Right ventricle myocardium superior (tissue), 1 donor: ENCODE measurements at regions not wholly inside any gene's neighbourhood (a gene's known extent, or its start where the extent isn't known, plus 50 kb on each side); places are given as distances from the start of the nearest gene placed in this dataset.

Experiments
- ATAC-seq: fragments of 200-7000 bp; cut with Tn5 transposase; one replicate; pipeline ENCODE4 v1.9.1; 2020; ENCODE audit warnings: mild to moderate bottlenecking; ENCODE audit not compliant: poor library complexity
- DNase-seq: peaks from one replicate; pipeline ENCODE4 v3.0.0-alpha.2; 2020
- intact Hi-C: fragments of 100-400 bp; cut with DNase I; formaldehyde crosslinking; loops from one replicate; pipeline ENCODE4 v1.11.2; 2022
- donor health status: DM: no; HTN: yes; CAD: no; lungs with severe emphysema.

DNA sequence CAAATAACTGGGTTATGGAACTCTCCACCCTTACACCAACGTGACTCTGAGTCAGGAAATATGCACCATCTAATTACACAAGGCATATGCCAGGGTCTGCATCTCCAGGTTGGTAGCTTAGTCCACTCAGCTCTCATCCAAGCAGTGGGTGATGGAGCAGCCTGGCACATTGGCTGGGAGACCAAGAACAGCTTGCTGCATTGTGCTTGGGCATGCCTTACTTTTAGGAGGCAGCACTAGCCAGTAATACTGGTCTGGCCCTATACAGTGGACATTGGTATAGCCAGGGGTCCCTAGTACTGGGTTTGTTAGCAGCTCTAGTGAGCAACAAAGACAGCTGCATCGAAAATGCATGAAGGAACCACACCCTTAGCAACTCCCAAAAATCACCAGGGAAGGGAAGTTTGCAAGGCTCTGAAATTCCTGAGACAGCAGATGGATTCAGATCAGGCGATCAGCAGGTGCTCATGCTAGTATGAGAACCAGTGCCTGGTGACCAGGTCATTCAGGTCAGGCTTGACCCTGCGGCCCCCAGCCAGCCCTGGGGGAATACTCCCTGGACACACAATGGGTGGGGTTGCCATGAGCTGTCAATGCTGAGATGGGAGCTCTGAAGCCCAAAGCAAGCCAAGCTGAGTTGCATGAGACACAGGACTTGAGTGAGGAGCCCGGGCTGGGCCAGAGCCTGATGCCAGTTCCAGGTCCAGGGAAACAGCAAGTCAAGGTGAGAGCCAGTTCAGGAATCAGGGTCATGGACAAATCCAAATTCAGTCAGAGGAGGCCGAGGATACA, 217.9 kb upstream of the ZMIZ1 start:
- no peak for ATAC-seq
- intact Hi-C loops, result no loop called here
- DNase-seq, result no peak

DNA sequence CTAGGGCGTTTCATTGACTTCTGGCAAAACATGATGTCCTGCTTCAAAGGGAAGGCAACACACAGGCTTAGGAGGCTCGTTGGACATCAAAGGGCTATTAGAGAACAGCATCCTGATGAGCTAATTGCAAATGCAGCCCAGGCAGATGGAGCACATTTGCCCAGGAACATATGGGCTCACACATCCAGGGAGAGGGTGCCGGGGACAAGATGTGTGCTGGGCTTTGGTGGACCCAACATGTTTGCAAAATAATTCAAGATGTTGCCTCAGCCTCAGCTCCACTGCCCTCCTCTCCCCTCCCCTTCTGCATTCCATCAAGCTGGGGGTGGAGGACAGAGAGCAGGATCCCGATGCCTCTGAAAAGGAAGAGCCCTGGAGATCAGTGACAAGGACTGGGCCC, 217.1 kb upstream of the ZMIZ1 start:
- no peak for DNase-seq
- no peak for ATAC-seq
- intact Hi-C loops, result no loop called here

DNA sequence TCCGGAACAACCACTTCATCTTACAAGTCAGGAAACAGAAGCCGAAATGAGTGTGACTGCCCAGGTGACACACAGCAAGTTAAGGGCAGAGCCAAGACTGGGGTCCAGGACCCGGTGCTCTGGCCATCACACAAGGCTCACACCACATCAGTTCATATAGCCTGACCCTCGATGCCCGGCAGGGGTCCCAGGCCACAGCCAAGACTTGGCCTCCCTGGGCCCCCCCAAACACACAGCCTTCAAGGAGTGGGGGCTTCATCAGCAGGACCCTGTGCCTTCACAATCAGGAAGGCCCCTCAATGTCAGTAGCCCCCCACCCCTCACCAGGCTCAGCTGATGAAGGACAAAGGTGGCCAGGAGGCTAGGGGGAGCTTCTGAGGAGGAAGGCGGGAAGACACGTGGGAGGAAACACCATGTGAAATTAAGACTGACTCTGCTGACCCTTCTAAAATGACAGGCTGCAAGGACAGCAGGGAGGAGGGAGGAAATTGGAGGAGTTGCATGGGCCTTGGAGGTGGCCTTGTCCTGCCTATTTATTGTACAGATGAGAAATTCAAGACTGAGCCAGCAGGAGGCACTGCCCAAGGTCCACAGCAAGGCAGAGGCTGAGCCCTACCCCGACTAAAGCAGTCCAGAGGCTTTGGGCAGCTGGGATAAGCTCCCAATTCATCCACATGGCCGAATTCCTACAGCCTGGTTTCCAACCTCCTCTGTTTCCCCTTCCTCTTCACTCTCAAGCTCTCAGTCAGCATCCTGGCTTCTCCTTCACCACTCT, 216.1 kb upstream of the ZMIZ1 start:
- no peak for ATAC-seq
- intact Hi-C loops, result no loop called here

DNA sequence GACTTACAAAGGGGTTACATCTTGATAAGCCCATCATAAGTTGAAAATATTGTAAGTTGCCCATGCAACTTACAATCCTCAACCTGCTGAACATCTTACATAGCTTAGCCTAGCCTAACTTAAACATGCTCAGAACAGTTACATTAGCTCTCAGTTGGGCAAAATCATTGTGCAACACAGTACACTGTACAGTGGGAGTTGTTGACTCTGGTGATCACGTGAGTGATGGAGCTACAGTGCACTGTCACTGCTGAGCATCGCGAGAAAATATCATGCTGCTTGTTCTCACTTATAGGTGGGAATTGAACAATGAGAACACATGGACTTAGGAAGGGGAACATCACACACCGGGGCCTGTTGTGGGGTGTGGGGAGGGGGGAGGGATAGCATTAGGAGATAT, 214.9 kb upstream of the ZMIZ1 start:
- DNase-seq (no peak), ATAC-seq (no peak)
- intact Hi-C loops, result no loop called here

More for the DNA sequence above, 216.1 kb upstream of the ZMIZ1 start:
- no peak for DNase-seq

DNA sequence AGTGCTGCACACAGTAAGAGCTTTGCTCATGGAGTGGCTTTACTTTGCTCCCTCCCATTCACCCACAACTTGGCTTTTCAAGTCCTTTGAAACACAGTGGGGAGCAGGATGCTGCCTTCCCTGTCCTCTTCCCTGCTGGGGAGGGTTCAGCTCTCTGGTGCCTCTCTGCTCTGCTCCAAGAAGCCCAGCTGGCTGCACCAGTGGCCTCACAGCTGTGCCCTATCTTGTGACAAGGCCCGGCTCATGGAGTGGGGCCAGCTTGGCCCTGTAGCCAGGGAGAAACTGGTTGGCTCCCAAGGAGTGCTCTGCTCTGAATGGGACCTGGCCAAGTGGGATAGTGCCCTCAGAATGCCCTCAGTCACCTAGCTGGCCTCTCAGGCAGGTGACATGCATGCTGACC, 212.3 kb upstream of the ZMIZ1 start:
- intact Hi-C loops, result no loop called here
- ATAC-seq (peak; percentile 98), DNase-seq (peak; percentile 92)

DNA sequence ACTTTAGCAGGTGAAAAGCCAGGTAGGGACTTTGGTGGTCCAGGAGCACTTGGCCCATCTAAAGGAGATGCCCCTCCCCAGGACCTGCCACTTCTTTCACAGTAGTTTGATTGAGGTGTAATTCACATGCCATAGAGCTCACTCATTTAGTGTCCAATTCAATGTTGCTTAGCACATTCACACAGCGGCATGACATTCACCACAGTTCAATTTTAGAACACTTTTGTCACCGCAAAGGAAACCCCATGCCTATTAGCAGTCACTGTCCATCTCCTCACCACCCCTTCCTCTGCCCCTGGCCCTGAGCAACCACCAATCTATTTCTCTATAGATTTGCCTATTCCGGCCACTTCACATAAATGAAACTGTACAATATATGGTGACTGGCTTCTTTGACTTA, 211.6 kb upstream of the ZMIZ1 start:
- DNase-seq (no peak), ATAC-seq (no peak)
- intact Hi-C loops, result no loop called here

DNA sequence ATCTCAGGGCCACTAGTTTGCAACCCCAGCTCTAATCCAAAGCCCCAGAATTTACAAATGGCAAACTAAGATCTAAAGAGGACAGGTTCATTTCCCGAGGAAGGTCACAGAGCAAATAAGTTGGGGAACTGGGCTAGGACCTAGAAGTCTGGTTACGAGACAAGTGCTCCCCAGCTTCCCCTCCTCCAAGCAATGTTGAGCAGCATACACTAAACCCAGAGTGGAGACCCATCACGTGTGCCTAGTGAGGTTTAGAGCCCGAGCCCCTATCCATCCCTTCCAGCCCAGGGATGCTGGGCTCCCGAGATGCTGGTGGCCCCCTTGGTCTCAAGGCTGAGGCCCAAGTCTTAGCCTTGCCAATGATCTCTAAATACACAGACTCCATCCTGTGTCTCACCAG, 209.5 kb upstream of the ZMIZ1 start:
- ATAC-seq, result no peak
- intact Hi-C loops, result no loop called here

DNA sequence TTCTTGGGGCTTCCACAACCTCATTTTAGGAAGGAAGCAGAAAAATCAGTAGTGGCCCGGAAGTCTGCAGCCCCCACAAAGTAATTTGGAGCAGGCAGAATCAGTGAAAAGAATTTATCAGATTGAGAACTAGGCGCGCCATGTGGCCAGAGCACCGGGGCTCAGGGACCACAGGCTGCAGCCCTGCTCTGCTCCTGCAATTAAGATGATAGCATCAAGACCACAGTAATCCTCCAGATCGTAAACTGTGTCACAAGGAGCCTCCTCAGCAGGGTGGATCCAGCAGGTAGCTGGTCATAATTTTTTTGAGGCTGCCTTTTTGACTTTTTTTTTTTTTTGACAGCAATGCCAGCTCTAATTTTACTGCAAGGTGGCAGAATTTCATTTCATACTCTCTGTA, 209.0 kb upstream of the ZMIZ1 start:
- DNase-seq (no peak), ATAC-seq (no peak)
- intact Hi-C loops, result no loop called here

More for the DNA sequence above, 209.5 kb upstream of the ZMIZ1 start:
- DNase-seq, result no peak

DNA sequence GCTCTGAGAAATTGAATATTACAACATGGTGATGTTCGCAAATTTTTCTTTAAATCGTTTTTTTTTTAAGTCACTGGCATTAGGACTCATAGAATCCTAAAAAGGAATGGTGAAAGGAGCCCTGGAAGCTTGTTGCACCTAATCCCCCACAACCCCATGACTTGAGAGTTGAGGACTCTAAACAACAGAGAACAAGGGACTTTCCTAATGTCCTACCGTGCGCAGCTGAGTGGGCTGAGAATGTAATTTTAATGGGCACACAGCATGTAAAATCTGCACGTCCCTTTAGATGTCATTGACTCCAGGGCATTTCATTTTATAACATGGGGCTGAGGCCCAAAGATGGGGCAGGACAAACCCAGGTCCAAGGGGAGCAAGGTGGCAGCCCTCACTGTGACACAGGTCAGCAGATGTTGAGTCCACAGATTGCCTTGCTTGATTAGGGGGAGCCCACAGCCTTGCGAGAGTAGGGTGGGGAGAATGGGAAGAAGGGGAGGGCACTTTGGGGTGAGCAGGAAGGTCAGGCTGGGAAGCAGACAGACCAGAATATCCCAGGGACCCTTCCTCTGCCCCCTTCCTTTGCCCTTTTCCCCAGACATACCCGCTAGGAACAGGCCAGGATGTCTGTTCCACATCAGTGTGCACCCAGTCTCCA, 208.4 kb upstream of the ZMIZ1 start:
- intact Hi-C loops, result no loop called here
- DNase-seq, result no peak

DNA sequence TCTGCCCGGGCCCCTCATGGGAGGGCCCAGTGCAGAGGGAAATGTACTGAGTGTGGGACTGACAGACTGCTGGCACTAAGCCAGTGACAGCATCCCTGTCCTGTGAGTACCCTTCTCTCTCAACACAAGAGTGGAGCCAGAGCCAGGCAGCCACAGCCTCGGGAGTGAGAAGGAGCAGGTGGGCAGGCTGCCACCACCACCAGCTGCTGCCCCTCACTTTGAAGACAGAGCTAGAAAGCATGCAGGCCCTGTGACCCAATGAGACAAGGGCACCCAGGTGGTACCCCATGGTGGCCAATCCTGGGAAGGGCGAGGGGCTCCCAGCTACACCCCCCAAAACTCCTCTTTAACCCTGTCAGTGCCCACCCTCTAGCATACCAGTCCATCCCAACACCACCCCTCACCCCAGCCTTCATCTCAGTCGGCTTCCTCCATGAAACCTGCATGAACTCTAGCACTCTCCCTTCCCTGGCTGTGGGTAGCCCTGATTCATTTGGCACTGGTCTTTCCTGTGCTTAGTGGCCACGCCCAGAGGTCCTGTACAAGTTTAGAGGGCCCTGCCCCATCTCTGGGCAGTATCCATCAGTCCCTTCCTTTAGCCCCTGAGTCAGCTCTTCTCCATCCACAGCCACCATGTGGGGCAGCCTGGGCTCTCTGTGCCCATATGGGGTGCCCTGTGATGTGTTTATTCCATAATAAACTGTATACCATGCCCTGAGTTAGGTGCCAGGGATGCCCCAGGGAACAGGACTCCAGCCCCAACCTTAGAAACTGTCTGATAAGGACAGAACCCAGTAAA, 207.0 kb upstream of the ZMIZ1 start:
- DNase-seq (no peak), ATAC-seq (no peak)
- intact Hi-C loops, result no loop called here

More for the DNA sequence above, 208.4 kb upstream of the ZMIZ1 start:
- ATAC-seq, result no peak

DNA sequence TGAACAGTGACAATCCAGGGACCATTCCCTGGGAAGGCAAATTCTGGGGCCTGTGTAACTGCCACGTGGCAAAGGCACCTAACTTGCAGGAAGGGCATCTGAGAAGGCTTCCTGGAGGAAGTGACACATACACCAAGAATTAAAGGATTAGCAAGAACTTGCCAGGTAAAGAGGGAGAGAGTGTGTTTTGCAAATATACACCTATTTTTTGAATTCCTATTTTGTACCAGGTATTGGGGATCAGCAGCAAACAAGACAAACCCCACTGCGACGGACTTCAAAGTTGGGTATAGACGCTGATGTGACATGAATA, 206.5 kb upstream of the ZMIZ1 start:
- ATAC-seq (no peak), DNase-seq (no peak)
- intact Hi-C loops, result no loop called here

DNA sequence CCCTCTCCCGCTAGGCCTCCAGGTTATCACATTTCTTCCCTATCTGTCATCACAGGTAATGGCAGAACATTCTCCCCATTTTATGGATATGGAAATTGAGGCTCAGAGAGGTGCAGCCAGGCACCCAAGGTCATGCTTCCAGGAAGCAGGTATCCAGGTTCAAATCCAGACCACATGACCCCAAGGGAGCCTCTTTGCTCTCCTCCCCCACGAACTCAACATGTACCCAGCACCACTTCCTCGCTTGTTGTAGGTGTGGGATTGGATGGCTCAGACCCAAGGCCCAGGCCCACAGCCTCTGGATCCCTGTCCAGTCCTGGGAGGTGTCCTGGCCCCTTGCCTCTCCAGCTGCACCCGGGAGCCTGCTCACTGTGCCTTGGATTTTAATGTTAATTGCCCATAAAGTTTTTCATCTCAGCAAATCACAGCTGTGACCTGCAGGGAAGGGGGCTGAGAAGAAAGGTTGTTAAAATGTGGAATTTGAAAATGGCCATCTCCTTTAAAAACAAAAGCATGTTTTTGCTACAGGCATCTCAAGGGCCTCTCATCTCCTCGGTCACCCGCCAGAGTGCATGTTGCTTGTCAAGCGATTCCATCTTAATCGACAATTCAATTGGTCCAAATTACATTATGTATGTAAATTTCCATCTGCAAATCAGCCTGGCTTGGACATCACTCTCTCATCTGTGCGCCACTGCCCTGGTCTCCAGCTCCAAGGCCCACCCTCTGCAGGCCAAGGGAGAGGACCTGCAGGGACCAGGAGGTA, 205.4 kb upstream of the ZMIZ1 start:
- ATAC-seq (no peak), DNase-seq (no peak)
- intact Hi-C loops, result no loop called here

DNA sequence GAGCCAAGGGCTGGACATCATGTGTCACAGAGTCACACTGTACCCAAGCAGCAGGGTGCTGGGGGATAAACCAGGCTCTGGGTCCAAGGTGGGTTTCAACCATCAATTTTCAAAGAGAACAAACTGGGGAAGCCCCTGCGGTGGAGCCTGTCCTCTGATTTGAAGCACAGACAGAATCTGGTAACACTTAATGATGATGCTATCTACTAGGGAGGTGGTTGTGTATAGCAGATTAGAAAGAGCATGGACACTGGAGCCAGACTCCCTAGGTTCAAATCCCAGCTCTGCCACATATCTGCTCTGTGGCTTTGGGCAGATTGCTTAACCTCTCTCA, 204.9 kb upstream of the ZMIZ1 start:
- DNase-seq, result no peak
- intact Hi-C loops, result no loop called here
- no peak for ATAC-seq

DNA sequence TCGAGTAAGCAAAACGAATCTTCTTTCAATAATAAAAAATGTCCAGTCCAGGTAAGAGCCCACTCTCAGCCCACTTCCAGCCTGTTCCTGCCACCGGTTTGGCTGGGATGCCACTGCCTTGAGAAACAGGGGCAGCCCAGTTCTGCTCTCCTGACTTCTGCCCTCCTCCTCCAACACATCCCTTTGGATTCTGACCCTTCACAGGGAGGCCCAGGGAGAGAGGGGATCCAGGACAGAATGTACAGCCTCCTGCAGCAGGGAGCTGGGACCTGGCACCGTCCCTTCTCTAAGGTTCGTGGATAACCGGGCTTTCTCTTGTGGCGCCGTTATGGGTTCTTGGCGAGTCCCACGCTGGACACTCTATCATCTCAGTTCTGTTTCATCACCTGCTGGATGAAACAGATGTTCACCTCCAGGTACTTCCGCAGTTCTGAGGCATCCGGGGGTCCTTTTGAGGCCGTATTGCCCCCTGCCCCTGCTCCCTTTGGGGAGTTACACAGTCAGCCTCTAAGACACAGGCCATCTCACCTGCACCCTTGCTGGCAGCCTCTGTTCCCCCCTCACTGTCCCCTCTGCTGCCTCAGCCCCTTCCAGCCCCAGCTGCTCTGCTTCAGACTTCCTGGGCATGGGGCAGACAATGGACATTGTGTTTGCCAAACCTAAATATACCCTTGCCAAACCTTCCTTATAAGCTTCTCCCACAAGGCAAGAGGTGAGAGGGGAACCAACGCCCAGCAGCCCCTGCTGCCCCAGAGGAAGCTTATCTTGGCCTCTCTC, 203.8 kb upstream of the ZMIZ1 start:
- DNase-seq, result no peak
- intact Hi-C loops, result no loop called here
- ATAC-seq, result no peak

DNA sequence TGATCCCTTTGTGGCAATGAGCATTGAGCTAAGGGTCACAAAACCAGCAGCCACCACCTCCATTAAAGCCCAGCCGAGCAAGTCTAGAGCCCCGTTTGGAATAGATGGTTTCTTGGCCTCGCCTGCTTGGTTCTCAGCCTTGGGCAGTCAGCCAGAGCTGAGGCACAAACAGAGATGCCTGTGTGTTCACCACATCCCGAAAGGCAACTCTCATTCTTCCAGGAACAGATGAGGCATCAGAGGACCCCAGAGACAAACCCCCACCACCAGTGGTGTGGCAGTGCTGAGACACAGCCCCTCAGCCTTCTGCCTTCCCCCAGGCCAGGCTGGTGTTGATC, 203.3 kb upstream of the ZMIZ1 start:
- ATAC-seq (peak; percentile 32), DNase-seq (peak; percentile 66)
- intact Hi-C loops, result no loop called here

DNA sequence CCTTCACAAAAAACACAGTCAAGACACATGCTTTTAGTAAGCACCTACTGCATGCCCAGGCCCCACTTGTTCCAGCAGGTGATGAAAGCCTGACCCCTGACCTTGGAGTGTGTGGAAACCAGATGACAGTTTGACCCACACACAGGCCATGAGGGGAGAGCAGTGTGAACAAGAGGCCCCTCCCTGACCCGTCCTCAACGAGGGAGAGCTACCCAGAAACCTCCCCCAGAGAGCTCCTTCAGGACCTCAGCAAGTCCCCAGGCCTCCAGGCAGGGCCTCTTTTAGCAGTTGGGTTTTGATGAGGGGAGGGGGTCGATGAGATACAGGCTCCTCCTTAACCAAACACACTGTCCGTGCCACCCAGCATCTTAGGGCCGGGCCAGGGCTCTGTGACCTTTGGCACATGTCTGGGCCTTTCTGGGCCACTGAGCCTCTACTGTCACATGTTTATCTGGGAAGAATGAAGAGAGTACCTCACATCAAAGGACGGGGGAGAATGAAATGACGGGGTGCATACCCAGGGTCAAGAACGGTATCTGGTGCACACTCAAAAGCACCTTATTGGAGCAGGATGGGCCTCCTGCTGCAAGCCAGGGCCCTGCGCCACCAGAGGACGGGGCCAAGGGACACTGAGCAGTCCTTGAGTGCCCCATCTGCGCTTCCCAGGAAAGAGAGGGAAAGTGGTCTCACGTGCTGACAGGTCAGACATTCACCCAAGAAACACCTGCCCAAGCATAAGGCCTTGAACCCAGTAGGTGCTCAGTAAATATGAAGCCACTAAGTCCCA, 202.6 kb upstream of the ZMIZ1 start:
- intact Hi-C loops, result no loop called here
- no peak for ATAC-seq

More for the DNA sequence above, 202.6 kb upstream of the ZMIZ1 start:
- DNase-seq, result no peak
